Right lobe of liver (tissue), 6 donors: ENCODE measurements at regions not wholly inside any gene's neighbourhood (a gene's known extent, or its start where the extent isn't known, plus 50 kb on each side); places are given as distances from the start of the nearest gene placed in this dataset.

Experiments
- ATAC-seq, 4 donors: fragments of 200-7000 bp; cut with Tn5 transposase; one replicate each; pipeline ENCODE4 v1.9.1; 2020; ENCODE audit warnings: mild to moderate bottlenecking in 4 of 4, moderate library complexity in 4 of 4
- DNase-seq, 3 donors: peaks; one replicate each; pipeline ENCODE4 v3.0.0-alpha.2; 2020
- H3K27ac ChIP-seq, 3 donors: fragments of 200-600 bp; one replicate each; pipeline ENCODE4 v1.8.0; 2022
- H3K27me3 ChIP-seq, 2 donors: fragments of 200-600 bp; one replicate each; pipeline ENCODE4 v1.8.0; 2022
- H3K36me3 ChIP-seq, 4 donors: fragments of 200-600 bp; sonication (generic) in 1 of 4; one replicate each; pipeline versions ENCODE4 v1.5.1 to v1.8.0; 2017 to 2022; ENCODE audit warnings: control low read depth in 1 of 4
- H3K4me1 ChIP-seq, 4 donors: fragments of 200-600 bp; sonication (generic) in 1 of 4; one replicate each; pipeline versions ENCODE4 v1.5.1 to v1.8.0; 2017 to 2022; ENCODE audit warnings: control low read depth in 1 of 4
- H3K4me3 ChIP-seq, 3 donors: fragments of 200-600 bp; one replicate each; pipeline ENCODE4 v1.8.0; 2022
- H3K9me3 ChIP-seq, 4 donors: fragments of 200-600 bp; sonication (generic) in 1 of 4; one replicate each; pipeline versions ENCODE4 v1.5.1 to v1.8.0; 2017 to 2022; ENCODE audit warnings: control low read depth in 1 of 4
- CTCF ChIP-seq, 4 donors: fragments of 200-600 bp in 3 of 4; fragments of 450-650 bp in 1 of 4; IDR thresholded peaks; one replicate each; pipeline versions ENCODE4 v1.5.1 to v1.8.0; 2016 to 2022; ENCODE audit warnings: antibody characterized with exemption in 4 of 4, mild to moderate bottlenecking in 2 of 4
- POLR2A ChIP-seq: fragments of 450-650 bp; IDR thresholded peaks from one replicate; pipeline ENCODE4 v1.6.1; 2017; ENCODE audit warnings: antibody characterized with exemption, mild to moderate bottlenecking
- WGBS: methylation state at CpG from one replicate; pipeline ENCODE4 v1.1.6; 2018; ENCODE audit warnings: low coverage, low lambda C conversion rate; ENCODE audit not compliant: insufficient coverage; ENCODE audit errors: missing lambda C conversion rate; 5-methylcytosine and 5-hydroxymethylcytosine counted together
- intact Hi-C, 2 donors: fragments of 100-400 bp; cut with DNase I; formaldehyde crosslinking; loops; one replicate each; pipeline versions ENCODE4 v1.11.2 to v1.14.1; 2022
- donor health status: DM: no; HTN: yes; CAD: no.
- donor health status: DM: no; HTN: no; CAD: no.
- donor health status: DM: no; HTN: no; CAD: no.
- donor health status: DM: no; HTN: yes; CAD: no.
- donor health status: DM: no; HTN: yes; CAD: no.

GRCh38 chr4:56245547-56246232 is 141.6 kb downstream of the AASDH start:
- ATAC-seq (peak in 1 of 4 donors; percentile 42), DNase-seq (no peak)
- TF ChIP-seq CTCF (IDR thresholded peaks at IDR 0.05) (no peak), POLR2A (no peak)
- intact Hi-C loops, result no loop called here
- WGBS, result 30% methylated on average over 2 of the region's 2 CpGs
- H3K9me3 ChIP-seq, result no peaks in the 10 kb centered on the region
- no peaks in the 10 kb centered on the region for H3K4me1 ChIP-seq
- no peak overlapping the region for H3K27ac ChIP-seq
- H3K27me3 ChIP-seq, result no peaks in the 10 kb centered on the region
- no peak overlapping the region for H3K4me3 ChIP-seq
- no peaks in the 10 kb centered on the region for H3K36me3 ChIP-seq

DNA sequence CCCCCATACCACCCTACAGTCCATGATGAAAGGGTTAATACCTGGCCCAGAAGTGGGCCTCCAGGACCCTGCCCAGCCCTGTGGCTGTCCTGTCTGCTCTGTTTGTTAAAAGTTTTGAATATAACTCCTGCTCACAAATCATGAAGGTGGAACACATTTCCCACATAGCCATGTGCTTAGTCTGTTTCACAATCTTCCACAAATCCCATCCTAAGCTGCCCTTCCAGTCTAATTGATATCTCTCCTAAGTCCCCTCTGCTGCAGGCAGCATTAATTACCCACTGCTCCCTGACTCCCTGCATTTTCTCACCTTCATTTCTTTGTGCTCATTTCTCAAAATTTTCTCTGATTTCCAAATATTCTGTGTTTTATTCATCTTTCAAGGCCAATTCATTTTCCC is 142.6 kb downstream of the AASDH start:
- DNase-seq, result no peak
- TF ChIP-seq CTCF (IDR thresholded peaks at IDR 0.05) (no peak), POLR2A (no peak)

DNA sequence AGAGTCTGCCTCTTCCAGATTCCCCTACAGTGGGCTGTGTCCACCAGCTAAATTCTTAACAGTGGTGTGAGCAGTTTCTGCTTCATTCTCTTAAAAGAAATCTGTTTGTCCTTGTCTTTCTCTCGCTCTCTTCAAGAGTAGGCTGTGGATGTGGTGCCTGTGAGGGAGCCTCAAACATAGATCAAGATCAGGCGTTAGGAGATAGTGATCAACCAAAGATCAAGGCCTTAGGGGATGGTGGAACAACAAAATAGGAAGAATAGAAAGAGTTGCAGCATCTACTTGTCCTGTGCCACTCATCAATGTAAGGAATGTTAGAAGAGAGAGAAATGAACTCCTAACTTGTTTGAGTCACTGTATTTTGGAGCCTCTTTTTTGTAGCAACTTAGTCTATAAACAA is 144.2 kb downstream of the AASDH start:
- H3K4me1 ChIP-seq, result no peaks in the 10 kb centered on the region
- H3K9me3 ChIP-seq, result no peaks in the 10 kb centered on the region
- no peak overlapping the region for H3K4me3 ChIP-seq
- no peak for TF ChIP-seq POLR2A
- TF ChIP-seq CTCF (IDR thresholded peaks at IDR 0.05), result no peak
- no peaks in the 10 kb centered on the region for H3K27me3 ChIP-seq
- DNase-seq (no peak), ATAC-seq (no peak)
- no peak overlapping the region for H3K27ac ChIP-seq
- intact Hi-C loops, result no loop called here
- H3K36me3 ChIP-seq, result no peaks in the 10 kb centered on the region
- 60% methylated on average over 2 of the region's 2 CpGs for WGBS

More for the DNA sequence above, 142.6 kb downstream of the AASDH start:
- Histone ChIP-seq H3K27me3 (no peaks in the 10 kb centered on the region), H3K4me3 (no peak overlapping the region), H3K27ac (no peak overlapping the region), H3K4me1 (no peaks in the 10 kb centered on the region), H3K36me3 (no peaks in the 10 kb centered on the region), H3K9me3 (no peaks in the 10 kb centered on the region)
- ATAC-seq, result no peak
- intact Hi-C loops, result no loop called here

GRCh38 chr4:56241500-56241899 is 145.8 kb downstream of the AASDH start:
- Histone ChIP-seq H3K27ac (no peak overlapping the region), H3K36me3 (no peaks in the 10 kb centered on the region), H3K4me3 (no peak overlapping the region), H3K9me3 (no peaks in the 10 kb centered on the region), H3K27me3 (no peaks in the 10 kb centered on the region), H3K4me1 (no peaks in the 10 kb centered on the region)
- TF ChIP-seq POLR2A (no peak), CTCF (IDR thresholded peaks at IDR 0.05) (no peak)
- DNase-seq (no peak), ATAC-seq (peak in 2 of 4 donors; percentile 43 to 55)
- intact Hi-C loops, result no loop called here
- WGBS, result 37% methylated on average over 6 of the region's 6 CpGs
